NCI-H1048 (cell line): ENCODE measurements at regions not wholly inside any gene's neighbourhood (a gene's known extent, or its start where the extent isn't known, plus 50 kb on each side); places are given as distances from the start of the nearest gene placed in this dataset.

ENCODE experiments used
- DNase-seq: peaks from one replicate; lab custom pipeline; 2025; lab: John Stamatoyannopoulos, UW

DNA sequence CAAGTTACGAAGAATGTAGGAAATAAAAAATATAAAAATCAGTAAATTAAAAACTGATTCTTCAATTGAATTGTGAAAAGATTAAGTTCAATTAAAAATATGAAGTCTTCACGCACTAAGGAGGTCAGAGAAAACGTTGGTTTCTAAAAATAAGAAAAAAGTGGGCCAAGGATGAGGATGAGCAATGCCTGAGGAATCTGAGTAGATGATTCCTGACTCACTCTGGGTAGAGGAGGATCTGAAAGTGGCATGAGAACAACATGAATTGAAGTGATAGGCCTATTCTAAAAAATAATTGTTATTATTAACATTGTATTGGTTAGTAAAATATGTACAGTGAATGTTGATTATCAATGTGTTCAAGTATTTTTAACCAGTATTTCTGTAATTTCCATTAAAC lies 444.2 kb downstream of the GRIA2 start:
- DNase-seq: no peak

GRCh38 chr4:157655096-157655809 lies 434.7 kb downstream of the GRIA2 start:
- DNase-seq: no peak

DNA sequence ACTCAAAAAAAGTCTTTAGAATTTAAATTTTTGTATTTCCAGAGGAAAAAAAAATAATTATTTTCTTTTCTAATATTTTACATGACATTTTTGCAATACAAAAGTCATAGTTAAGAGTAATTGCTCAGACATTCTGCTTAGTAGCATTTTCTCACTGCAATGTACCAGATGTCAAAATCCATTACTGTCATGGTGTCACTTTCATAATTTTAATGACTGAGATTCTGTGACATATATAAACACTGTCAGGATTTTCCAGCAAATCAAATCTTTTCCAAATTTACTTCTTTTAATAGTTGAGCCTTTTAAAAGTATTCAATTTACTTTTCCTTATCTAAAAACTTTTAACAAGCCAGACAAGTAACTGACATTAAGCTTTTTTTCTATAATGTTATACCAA lies 422.7 kb downstream of the GRIA2 start:
- DNase-seq: no peak

GRCh38 chr4:157634057-157634456 lies 413.5 kb downstream of the GRIA2 start:
- DNase-seq: no peak

GRCh38 chr4:157616741-157617472 lies 396.4 kb downstream of the GRIA2 start:
- DNase-seq: no peak

DNA sequence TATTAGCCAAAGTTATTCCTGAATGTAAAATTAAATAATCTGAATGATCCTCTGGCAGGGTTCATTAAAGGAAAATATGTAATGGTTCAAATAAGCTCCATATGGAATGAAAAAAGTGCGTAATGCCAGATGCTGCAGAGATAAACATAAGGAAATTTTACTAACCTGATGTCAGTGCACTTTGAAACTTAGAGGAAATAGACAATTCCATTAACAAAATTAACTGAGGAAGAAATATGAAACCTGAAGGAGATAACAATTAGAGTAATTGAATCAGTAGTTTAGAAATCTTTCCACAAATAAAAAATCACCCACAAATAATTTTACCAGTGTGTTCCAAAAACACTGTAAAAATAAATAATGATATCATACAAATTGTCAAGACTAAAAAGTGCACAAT lies 387.5 kb downstream of the GRIA2 start:
- no peak for DNase-seq

- DNase-seq: no peak
These were observed 380.1 kb downstream of the GRIA2 start for GRCh38 chr4:157600583-157600982.

DNA sequence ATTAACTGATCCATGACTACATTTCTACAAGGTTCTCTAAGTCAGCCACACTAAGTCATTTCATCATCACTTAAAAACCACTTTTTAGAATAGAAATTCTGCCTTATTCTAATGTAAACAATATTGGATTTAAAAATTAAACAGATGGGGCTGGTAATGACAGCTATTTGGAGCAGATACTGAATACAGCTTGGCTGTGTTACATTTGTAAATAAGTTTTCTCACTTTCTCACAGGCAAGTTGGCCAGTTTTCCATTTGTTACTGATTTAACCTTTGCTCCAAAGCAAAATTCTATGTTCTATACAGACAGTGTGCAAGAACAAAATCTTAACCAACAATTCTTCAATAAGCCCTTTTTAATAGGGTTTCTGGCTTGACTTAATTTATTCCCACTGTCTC lies 370.7 kb downstream of the GRIA2 start:
- no peak for DNase-seq

DNA sequence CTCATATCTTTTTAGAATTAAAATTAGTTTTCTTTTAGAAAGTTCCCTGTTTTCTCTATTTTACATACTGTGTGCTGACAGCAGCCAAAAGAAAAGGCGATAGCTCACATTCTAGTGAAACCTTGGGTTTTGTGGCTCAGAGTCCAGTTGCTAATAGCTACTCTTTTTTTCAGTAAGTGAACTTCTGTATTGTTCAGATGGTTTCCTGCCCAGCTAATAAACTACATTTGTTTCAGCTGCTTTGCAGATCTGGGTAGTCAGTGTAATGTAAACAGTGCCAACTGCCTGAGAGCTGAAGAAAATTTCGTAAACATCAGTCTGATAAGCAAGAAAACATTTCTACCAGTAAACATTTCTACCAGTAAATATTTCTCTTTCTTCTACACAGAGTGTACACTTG lies 370.2 kb downstream of the GRIA2 start:
- no peak for DNase-seq

GRCh38 chr4:157587681-157588423 lies 367.3 kb downstream of the GRIA2 start:
- DNase-seq: no peak

GRCh38 chr4:157582141-157582540 lies 361.6 kb downstream of the GRIA2 start:
- peak; percentile 39 for DNase-seq

DNA sequence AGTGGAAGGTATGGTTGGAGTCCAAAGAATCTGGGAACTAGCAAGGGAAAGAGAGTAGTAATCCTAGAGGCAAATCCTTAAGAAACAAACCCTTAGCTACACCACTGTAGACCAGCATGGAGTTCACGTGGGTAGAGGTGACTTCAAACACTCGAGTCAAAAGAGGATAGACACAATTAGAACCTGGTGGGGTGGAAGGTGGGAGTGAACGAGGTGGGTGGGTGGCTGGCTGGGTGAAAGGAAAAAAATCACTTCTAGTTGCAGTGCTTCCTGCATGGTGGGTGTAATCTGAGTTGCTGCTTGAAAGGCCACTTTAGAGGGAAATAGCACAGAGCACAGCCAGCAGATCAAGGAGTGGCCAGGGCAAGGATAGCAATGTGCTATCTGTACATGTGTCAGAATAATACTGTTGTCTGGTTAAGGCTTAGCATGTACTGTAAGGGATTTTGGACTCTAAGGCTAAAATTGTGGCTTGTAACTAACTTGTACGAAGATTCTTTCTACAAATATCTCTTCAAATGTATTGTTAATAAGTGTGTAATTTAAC lies 356.2 kb downstream of the GRIA2 start:
- DNase-seq: no peak

DNA sequence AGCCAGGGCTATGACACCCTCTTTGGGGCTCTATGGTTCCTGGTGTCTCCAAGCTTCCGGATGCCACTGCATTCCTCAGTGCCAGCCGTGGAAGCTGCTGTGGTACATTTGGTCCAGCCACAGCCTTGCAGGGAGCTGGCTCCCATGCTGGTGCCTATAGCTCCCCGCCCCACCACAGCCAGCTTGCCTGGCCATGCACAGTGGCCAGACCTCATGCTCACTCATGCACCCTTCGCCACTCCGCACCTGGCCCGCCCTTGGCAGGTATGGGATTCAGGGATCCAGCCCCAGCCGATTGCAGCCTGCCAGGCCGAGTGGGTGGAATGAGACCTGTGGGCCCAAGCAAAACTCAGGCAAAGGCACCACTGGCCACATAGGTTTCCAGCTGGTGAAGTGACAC lies 354.8 kb downstream of the GRIA2 start:
- no peak for DNase-seq

GRCh38 chr4:157574606-157575005 lies 354.1 kb downstream of the GRIA2 start:
- DNase-seq: no peak

DNA sequence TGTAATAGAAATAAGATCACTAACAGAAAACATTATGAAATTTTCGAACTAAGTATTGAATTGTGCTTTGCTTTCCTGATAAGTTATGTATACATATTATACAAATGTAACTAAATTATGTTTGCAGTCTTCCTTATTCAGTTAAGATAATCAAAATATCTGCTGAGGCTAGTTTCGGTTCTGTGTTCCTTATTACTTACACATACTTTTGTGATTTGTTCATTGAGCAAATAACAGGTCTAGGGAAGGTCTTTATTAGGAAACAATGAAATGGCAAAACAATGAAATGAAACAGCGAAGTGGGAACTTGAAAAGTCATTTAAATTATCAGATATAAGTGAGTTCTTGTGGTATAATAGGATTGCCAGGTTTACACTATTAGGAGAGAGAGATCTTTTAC lies 352.4 kb downstream of the GRIA2 start:
- no peak for DNase-seq

GRCh38 chr4:157572284-157572683 lies 351.8 kb downstream of the GRIA2 start:
- no peak for DNase-seq

GRCh38 chr4:157564771-157565170 lies 344.2 kb downstream of the GRIA2 start:
- no peak for DNase-seq

GRCh38 chr4:157564218-157564617 lies 343.7 kb downstream of the GRIA2 start:
- DNase-seq: no peak

DNA sequence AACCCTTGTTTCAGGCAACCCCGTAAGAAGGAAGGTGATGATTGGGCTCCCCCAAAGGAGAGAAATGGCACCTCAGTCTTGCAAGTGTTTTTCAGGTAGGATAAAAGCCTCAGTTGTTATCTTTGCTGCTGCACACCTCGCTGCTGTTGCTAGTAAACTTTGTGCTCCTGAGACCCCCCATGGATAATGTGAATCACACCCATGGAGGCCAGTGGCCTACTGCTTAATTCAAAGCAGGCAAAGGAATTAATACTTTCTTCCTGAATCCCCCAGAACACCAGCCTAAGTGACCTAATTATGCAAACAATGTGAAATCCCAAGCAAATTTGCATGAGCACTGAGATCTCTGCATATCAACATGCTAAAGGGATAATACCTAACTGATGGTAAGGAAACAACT lies 337.5 kb downstream of the GRIA2 start:
- DNase-seq: peak; percentile 69

- DNase-seq: no peak
These were observed 329.5 kb downstream of the GRIA2 start for GRCh38 chr4:157550028-157550427.

DNA sequence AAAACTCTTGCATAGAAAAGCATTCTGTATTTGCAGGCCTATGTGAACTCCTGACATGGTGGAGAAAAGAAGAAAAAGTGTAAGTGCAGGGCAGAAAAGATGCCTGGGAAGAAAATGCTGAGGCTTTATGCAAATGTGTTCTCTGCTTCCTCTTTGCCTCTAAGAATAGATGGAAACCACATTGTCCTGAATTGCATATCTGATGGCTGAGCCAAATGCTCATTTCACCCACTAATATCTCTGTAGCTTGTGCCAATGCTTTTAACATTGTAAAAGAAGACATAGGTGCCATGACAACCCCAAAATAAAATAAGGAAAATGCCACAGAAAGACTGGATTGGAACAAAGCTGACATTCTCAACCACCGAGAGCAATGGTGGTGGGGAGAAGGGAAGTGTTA lies 307.4 kb downstream of the GRIA2 start:
- DNase-seq: no peak

- no peak for DNase-seq
These were observed 301.4 kb downstream of the GRIA2 start for GRCh38 chr4:157521906-157522305.

- no peak for DNase-seq
These were observed 294.2 kb downstream of the GRIA2 start for GRCh38 chr4:157514711-157515110.
